Keratinocyte (primary cell): ENCODE measurements at regions not wholly inside any gene's neighbourhood (a gene's known extent, or its start where the extent isn't known, plus 50 kb on each side); places are given as distances from the start of the nearest gene placed in this dataset.

Source experiments
- DNase-seq: peaks from one replicate; pipeline ENCODE4 v3.0.0-alpha.2; 2011; ENCODE audit warnings: low read depth, missing footprints, low spot score
- FAIRE-seq: peaks from 2 replicates; lab custom pipeline; 2011; peaks lifted over from hg19 to GRCh38; lab: Jason Lieb, UNC
- H2AFZ ChIP-seq: 2 replicates; pipeline ENCODE4 v1.6.0; 2012; ENCODE audit warnings: low read length, control low read depth, inconsistent platforms; ENCODE audit not compliant: control insufficient read depth
- H3K27ac ChIP-seq: 2 replicates; pipeline ENCODE4 v1.5.1; 2011; ENCODE audit warnings: low read length; ENCODE audit not compliant: control insufficient read depth, insufficient read depth
- H3K27me3 ChIP-seq: 3 replicates; pipeline ENCODE4 v1.6.0; 2011; ENCODE audit warnings: low read length; ENCODE audit not compliant: control insufficient read depth, insufficient read depth; ENCODE audit errors: extremely low read depth
- H3K36me3 ChIP-seq, 2 experiments: 2 replicates in 1 of 2; 3 replicates in 1 of 2; pipeline ENCODE4 v1.5.1; 2011; ENCODE audit warnings: low read length in 2 of 2, mild to moderate bottlenecking in 1 of 2; ENCODE audit not compliant: control insufficient read depth in 2 of 2, insufficient read depth in 2 of 2; ENCODE audit errors: extremely low read depth in 1 of 2
- H3K4me1 ChIP-seq: 3 replicates; pipeline ENCODE4 v1.5.1; 2011; ENCODE audit warnings: low read length; ENCODE audit not compliant: control insufficient read depth, insufficient read depth; ENCODE audit errors: extremely low read depth
- H3K4me2 ChIP-seq: 3 replicates; pipeline ENCODE4 v1.6.0; 2011; ENCODE audit warnings: low read depth, low read length; ENCODE audit not compliant: control insufficient read depth, insufficient read depth; ENCODE audit errors: extremely low read depth
- H3K4me3 ChIP-seq, 3 experiments: fragments of 200-600 bp in 1 of 3; sonication (generic) in 1 of 3; 2 replicates in 2 of 3; 3 replicates in 1 of 3; pipeline ENCODE4 v1.5.1; 2011 to 2016; ENCODE audit warnings: low read length in 3 of 3, mild to moderate bottlenecking in 3 of 3, control low read depth in 2 of 3, inconsistent platforms in 1 of 3, low read depth in 1 of 3, mixed read lengths in 1 of 3, mixed run types in 1 of 3, moderate library complexity in 1 of 3; ENCODE audit not compliant: control insufficient read depth in 2 of 3, insufficient read depth in 2 of 3; ENCODE audit errors: extremely low read depth in 1 of 3
- H3K79me2 ChIP-seq: 2 replicates; pipeline ENCODE4 v1.6.0; 2012; ENCODE audit warnings: low read length; ENCODE audit not compliant: control insufficient read depth, insufficient read depth
- H3K9ac ChIP-seq: 3 replicates; pipeline ENCODE4 v1.6.0; 2011; ENCODE audit warnings: low read length; ENCODE audit not compliant: control insufficient read depth, insufficient read depth; ENCODE audit errors: extremely low read depth
- H3K9me1 ChIP-seq: 3 replicates; pipeline ENCODE4 v1.6.0; 2011; ENCODE audit warnings: low read length; ENCODE audit not compliant: control insufficient read depth, insufficient read depth; ENCODE audit errors: extremely low read depth
- H3K9me3 ChIP-seq: 2 replicates; pipeline ENCODE4 v1.5.1; 2012; ENCODE audit warnings: low read depth, low read length; ENCODE audit not compliant: control insufficient read depth
- H4K20me1 ChIP-seq: 3 replicates; pipeline ENCODE4 v1.6.0; 2011; ENCODE audit warnings: low read length; ENCODE audit not compliant: control insufficient read depth, insufficient read depth; ENCODE audit errors: extremely low read depth
- CTCF ChIP-seq, 3 experiments: IDR thresholded peaks in 1 of 3; conservative IDR thresholded peaks in 1 of 3; optimal IDR thresholded peaks in 1 of 3; 2 replicates in 2 of 3; 3 replicates in 1 of 3; pipeline versions ENCODE3 to v1.5.1; 2011; ENCODE audit warnings: low read length in 3 of 3, mild to moderate bottlenecking in 3 of 3, moderate library complexity in 2 of 3, control low read depth in 1 of 3, inconsistent platforms in 1 of 3; ENCODE audit not compliant: insufficient read depth in 2 of 3; ENCODE audit errors: extremely low read depth in 1 of 3
- EZH2 ChIP-seq: IDR thresholded peaks from one replicate; pipeline ENCODE4 v1.6.1; 2012; ENCODE audit warnings: inconsistent platforms, mild to moderate bottlenecking, low read length, moderate library complexity
- dilution Hi-C: fragments of 300-500 bp; cut with MboI; formaldehyde crosslinking; loops from one replicate; pipeline ENCODE4 v1.7.0; 2020; ENCODE audit warnings: low sequenced_read_pairs; ENCODE audit not compliant: extremely low pct_ligation_motif_present

DNA sequence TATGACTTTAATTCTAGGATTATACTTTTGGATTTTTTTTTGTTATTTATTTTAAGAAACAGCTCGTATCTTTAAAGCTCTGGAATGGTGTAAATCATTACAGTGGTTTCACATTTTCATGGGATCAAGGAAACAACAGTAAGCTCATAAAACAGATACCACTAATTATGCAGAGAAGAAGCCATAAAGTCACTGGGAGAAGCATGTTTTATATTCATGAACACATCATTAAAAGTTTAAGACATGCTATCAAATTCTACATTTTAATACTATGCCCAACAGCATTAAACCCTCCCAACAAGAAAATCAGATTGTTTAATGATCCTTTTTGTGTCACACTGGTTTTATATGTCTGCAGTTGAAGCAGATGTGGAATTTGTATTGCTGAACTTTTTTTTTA lies 149.9 kb downstream of the FBXO8 start:
- Histone ChIP-seq H3K9ac (no peak overlapping the region), H2AFZ (no peak overlapping the region), H3K4me2 (no peak overlapping the region), H3K9me1 (no peaks in the 10 kb centered on the region), H3K27me3 (no peaks in the 10 kb centered on the region), H4K20me1 (no peaks in the 10 kb centered on the region), H3K4me1 (no peaks in the 10 kb centered on the region), H3K4me3 (no peak overlapping the region), H3K9me3 (no peaks in the 10 kb centered on the region), H3K27ac (no peak overlapping the region), H3K79me2 (no peaks in the 10 kb centered on the region), H3K36me3 (no peaks in the 10 kb centered on the region)
- TF ChIP-seq EZH2, result no peak
- TF ChIP-seq CTCF (optimal IDR thresholded peaks at IDR 0.05 in 1 of 3, IDR thresholded peaks at IDR 0.05 in 1 of 3, conservative IDR thresholded peaks at IDR 0.05 in 1 of 3; ENCODE audit: extremely low read depth in 1 of 3, insufficient read depth in 2 of 3, low read length in 3 of 3), result no peak
- DNase-seq, result no peak
- FAIRE-seq, result no peak
- dilution Hi-C loops, result no loop called here

- H2AFZ ChIP-seq, result no peak overlapping the region
- H3K79me2 ChIP-seq, result no peaks in the 10 kb centered on the region
- H3K4me3 ChIP-seq, result no peak overlapping the region
- H3K9ac ChIP-seq, result no peak overlapping the region
- DNase-seq, result no peak
- H3K36me3 ChIP-seq, result no peaks in the 10 kb centered on the region
- H3K4me2 ChIP-seq, result no peak overlapping the region
- TF ChIP-seq EZH2 (no peak), CTCF (optimal IDR thresholded peaks at IDR 0.05 in 1 of 3, IDR thresholded peaks at IDR 0.05 in 1 of 3, conservative IDR thresholded peaks at IDR 0.05 in 1 of 3; ENCODE audit: extremely low read depth in 1 of 3, insufficient read depth in 2 of 3, low read length in 3 of 3) (no peak)
- H3K9me3 ChIP-seq, result no peaks in the 10 kb centered on the region
- no peak for FAIRE-seq
- no peaks in the 10 kb centered on the region for H4K20me1 ChIP-seq
- H3K27ac ChIP-seq, result no peak overlapping the region
- no peaks in the 10 kb centered on the region for H3K4me1 ChIP-seq
- dilution Hi-C loops, result no loop called here
- no peaks in the 10 kb centered on the region for H3K9me1 ChIP-seq
- no peaks in the 10 kb centered on the region for H3K27me3 ChIP-seq
Observed at GRCh38 chr4:174131901-174132300, 151.6 kb downstream of the FBXO8 start.
